ENCODE measurements at regions not wholly inside any gene's neighbourhood (a gene's known extent, or its start where the extent isn't known, plus 50 kb on each side); places are given as distances from the start of the nearest gene placed in this dataset.

GRCh38 chr5:174310243-174310642 lies 264.7 kb downstream of the NSG2 start:
- peaks cover 34% of the 10 kb centered on the region for H3K27me3 ChIP-seq (ENCODE audit: control insufficient read depth, insufficient read depth, low read length)
- no peak overlapping the region for H3K27ac ChIP-seq (ENCODE audit: low read length)
- DNase-seq = no peak
- H3K9me3 ChIP-seq (ENCODE audit: control insufficient read depth, low read depth, low read length) = peaks cover 3% of the 10 kb centered on the region
- WGBS (ENCODE audit: insufficient coverage, low lambda C conversion rate) = 17% methylated on average over 3 of the region's 10 CpGs
- H3K36me3 ChIP-seq (ENCODE audit: control insufficient read depth, insufficient read depth, low read length) = no peaks in the 10 kb centered on the region
- peaks cover 2% of the 10 kb centered on the region for H3K4me1 ChIP-seq (ENCODE audit: control insufficient read depth, insufficient read depth, low read length)
- no peak overlapping the region for H3K4me3 ChIP-seq (ENCODE audit: low read length)

DNA sequence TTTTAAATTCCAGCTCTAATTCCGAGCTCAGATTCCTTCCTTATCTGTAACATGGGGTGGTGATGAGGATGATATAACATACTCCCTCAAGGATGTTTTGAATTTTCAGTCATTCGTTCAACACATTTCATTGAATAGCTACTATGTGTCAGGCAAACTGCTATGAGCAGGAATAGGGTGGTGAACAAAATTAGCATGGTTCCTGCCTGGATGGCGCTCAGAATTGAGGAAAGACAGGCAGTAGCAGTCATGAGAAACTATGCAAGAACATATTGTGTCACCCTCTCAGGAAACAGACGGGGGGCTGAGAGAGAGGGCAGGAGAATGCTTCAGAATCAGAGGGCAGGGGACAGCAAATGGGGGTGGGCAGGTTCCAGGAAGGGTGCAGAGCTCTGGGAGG lies 265.2 kb downstream of the NSG2 start:
- DNase-seq = no peak
- Histone ChIP-seq H3K36me3 (ENCODE audit: control insufficient read depth, insufficient read depth, low read length) (no peaks in the 10 kb centered on the region), H3K4me1 (ENCODE audit: control insufficient read depth, insufficient read depth, low read length) (peaks cover 2% of the 10 kb centered on the region), H3K27me3 (ENCODE audit: control insufficient read depth, insufficient read depth, low read length) (peaks cover 34% of the 10 kb centered on the region), H3K9me3 (ENCODE audit: control insufficient read depth, low read depth, low read length) (peaks cover 3% of the 10 kb centered on the region), H3K4me3 (ENCODE audit: low read length) (no peak overlapping the region), H3K27ac (ENCODE audit: low read length) (no peak overlapping the region)
- WGBS (ENCODE audit: insufficient coverage, low lambda C conversion rate) = 61% methylated on average over 2 of the region's 4 CpGs

- peaks cover 2% of the 10 kb centered on the region for H3K4me1 ChIP-seq (ENCODE audit: control insufficient read depth, insufficient read depth, low read length)
- no peak overlapping the region for H3K4me3 ChIP-seq (ENCODE audit: low read length)
- no peak overlapping the region for H3K27ac ChIP-seq (ENCODE audit: low read length)
- WGBS (ENCODE audit: insufficient coverage, low lambda C conversion rate) = no CpG with 5 or more reads among the region's 17 CpGs
- DNase-seq = no peak
- H3K36me3 ChIP-seq (ENCODE audit: control insufficient read depth, insufficient read depth, low read length) = no peaks in the 10 kb centered on the region
- peaks cover 3% of the 10 kb centered on the region for H3K9me3 ChIP-seq (ENCODE audit: control insufficient read depth, low read depth, low read length)
- peaks cover 34% of the 10 kb centered on the region for H3K27me3 ChIP-seq (ENCODE audit: control insufficient read depth, insufficient read depth, low read length)
Measured at GRCh38 chr5:174311121-174311520, 265.6 kb downstream of the NSG2 start.

DNA sequence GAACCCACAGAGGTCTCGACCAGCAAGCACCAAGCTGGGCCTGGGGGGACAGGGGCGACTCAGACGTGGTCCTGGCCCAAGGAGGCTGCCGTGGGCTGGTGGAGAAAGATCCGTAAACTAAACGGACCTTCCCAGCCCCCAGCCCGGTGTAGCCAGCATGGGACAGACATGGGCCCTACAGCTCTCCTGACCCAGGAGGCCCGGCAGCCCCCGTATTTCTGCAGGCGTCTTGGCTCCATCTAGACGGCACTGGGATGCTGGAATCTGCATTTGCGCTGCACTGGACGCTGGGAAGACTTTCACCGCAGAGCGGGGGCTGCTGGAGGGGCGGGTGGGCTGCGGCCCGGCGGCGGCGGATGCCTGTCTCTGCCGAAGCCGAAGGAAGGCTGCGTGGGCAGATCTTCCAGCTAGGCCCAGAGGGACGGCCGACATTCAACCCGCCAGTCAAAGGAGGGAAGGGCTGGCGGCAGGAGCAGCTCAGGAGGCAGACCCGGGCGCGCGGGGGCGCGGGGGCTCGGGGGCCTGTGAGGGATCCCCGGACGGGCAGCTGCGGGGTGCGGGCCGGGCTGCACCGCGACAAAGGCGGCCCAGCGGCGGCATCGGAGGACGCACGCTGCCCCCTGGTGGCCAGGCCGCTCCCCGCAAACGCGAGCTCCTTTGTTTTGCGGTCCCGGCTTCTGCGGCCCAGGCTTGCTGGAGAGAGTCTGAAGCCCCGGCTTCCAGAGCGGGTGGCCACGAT lies 266.2 kb downstream of the NSG2 start:
- H3K27me3 ChIP-seq (ENCODE audit: control insufficient read depth, insufficient read depth, low read length) = peaks cover 34% of the 10 kb centered on the region
- H3K4me1 ChIP-seq (ENCODE audit: control insufficient read depth, insufficient read depth, low read length) = peaks cover 2% of the 10 kb centered on the region
- H3K27ac ChIP-seq (ENCODE audit: low read length) = no peak overlapping the region
- DNase-seq = peak; percentile 41 to 47
- no peaks in the 10 kb centered on the region for H3K36me3 ChIP-seq (ENCODE audit: control insufficient read depth, insufficient read depth, low read length)
- no peak overlapping the region for H3K4me3 ChIP-seq (ENCODE audit: low read length)
- no CpG with 5 or more reads among the region's 58 CpGs for WGBS (ENCODE audit: insufficient coverage, low lambda C conversion rate)
- H3K9me3 ChIP-seq (ENCODE audit: control insufficient read depth, low read depth, low read length) = peaks cover 3% of the 10 kb centered on the region

DNA sequence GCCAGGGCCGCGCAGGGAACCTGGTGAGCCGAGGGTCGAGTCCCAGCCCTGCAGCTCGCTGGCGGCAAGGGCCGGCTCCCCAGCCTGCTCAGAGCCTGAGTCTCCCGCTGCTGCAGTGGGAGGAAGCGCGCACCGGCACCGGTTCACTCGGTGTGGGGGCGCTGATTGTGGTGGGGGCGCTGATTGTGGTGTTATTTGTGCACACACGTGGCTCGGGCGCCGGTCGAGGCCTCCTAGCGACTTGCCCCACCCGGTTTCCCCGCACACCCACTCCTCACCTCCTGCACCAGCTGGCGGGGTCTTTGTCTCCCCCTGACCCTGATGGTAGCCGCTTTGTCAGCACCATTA lies 266.7 kb downstream of the NSG2 start:
- H3K4me1 ChIP-seq (ENCODE audit: control insufficient read depth, insufficient read depth, low read length) = peaks cover 2% of the 10 kb centered on the region
- no peak overlapping the region for H3K27ac ChIP-seq (ENCODE audit: low read length)
- no CpG with 5 or more reads among the region's 25 CpGs for WGBS (ENCODE audit: insufficient coverage, low lambda C conversion rate)
- no peaks in the 10 kb centered on the region for H3K36me3 ChIP-seq (ENCODE audit: control insufficient read depth, insufficient read depth, low read length)
- no peak overlapping the region for H3K4me3 ChIP-seq (ENCODE audit: low read length)
- H3K9me3 ChIP-seq (ENCODE audit: control insufficient read depth, low read depth, low read length) = peaks cover 3% of the 10 kb centered on the region
- no peak for DNase-seq
- H3K27me3 ChIP-seq (ENCODE audit: control insufficient read depth, insufficient read depth, low read length) = peaks cover 34% of the 10 kb centered on the region

DNA sequence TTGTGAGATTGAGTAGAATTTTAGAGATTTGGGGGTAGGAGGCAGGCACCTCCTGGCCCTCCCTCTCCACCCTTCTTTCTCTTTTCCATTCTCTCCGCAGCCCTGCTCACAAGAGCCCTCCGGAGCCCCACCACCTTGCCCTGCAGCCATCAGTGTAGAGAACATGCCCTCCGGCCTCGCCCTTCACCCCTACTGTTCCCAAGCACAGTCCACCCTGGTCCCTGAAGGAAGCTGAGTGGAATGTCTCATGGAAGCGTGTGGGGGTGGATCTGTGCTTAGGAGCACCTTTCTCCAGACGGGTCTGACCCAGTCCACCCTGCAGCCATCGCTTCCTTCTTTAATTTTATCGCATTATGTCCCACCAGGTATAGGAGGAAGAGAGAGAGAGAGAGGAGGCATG lies 267.1 kb downstream of the NSG2 start:
- H3K27me3 ChIP-seq (ENCODE audit: control insufficient read depth, insufficient read depth, low read length) = peaks cover 38% of the 10 kb centered on the region
- peaks cover 2% of the 10 kb centered on the region for H3K4me1 ChIP-seq (ENCODE audit: control insufficient read depth, insufficient read depth, low read length)
- H3K9me3 ChIP-seq (ENCODE audit: control insufficient read depth, low read depth, low read length) = peaks cover 3% of the 10 kb centered on the region
- H3K4me3 ChIP-seq (ENCODE audit: low read length) = no peak overlapping the region
- 90% methylated on average over 3 of the region's 8 CpGs for WGBS (ENCODE audit: insufficient coverage, low lambda C conversion rate)
- no peaks in the 10 kb centered on the region for H3K36me3 ChIP-seq (ENCODE audit: control insufficient read depth, insufficient read depth, low read length)
- no peak overlapping the region for H3K27ac ChIP-seq (ENCODE audit: low read length)
- no peak for DNase-seq

DNA sequence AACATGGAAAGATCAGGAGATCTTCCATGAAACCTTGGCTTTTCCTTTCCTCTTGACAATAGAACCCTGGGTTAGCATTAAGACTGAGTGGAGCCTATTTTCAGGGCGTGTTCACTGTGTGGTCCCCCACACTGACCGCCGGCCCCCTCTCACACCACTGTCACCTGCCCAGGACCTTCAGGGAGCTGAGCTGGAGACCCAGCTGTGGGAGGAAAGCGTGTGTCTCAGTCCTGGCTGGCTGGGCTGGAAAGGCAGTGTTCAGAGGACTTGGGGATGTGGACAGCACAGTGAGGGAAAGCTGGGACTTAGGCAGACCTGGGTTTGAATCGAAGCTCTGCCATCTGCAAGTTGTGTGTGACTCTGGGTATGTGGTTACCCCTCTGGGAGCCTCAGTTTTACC lies 268.1 kb downstream of the NSG2 start:
- peaks cover 2% of the 10 kb centered on the region for H3K4me1 ChIP-seq (ENCODE audit: control insufficient read depth, insufficient read depth, low read length)
- H3K36me3 ChIP-seq (ENCODE audit: control insufficient read depth, insufficient read depth, low read length) = no peaks in the 10 kb centered on the region
- DNase-seq = no peak
- no peak overlapping the region for H3K4me3 ChIP-seq (ENCODE audit: low read length)
- H3K9me3 ChIP-seq (ENCODE audit: control insufficient read depth, low read depth, low read length) = peaks cover 3% of the 10 kb centered on the region
- H3K27me3 ChIP-seq (ENCODE audit: control insufficient read depth, insufficient read depth, low read length) = peaks cover 38% of the 10 kb centered on the region
- no CpG with 5 or more reads among the region's 5 CpGs for WGBS (ENCODE audit: insufficient coverage, low lambda C conversion rate)
- H3K27ac ChIP-seq (ENCODE audit: low read length) = no peak overlapping the region

GRCh38 chr5:174314261-174314660 lies 268.8 kb downstream of the NSG2 start:
- no peak overlapping the region for H3K4me3 ChIP-seq (ENCODE audit: low read length)
- H3K27ac ChIP-seq (ENCODE audit: low read length) = no peak overlapping the region
- H3K4me1 ChIP-seq (ENCODE audit: control insufficient read depth, insufficient read depth, low read length) = peaks cover 2% of the 10 kb centered on the region
- no CpG with 5 or more reads among the region's 9 CpGs for WGBS (ENCODE audit: insufficient coverage, low lambda C conversion rate)
- H3K27me3 ChIP-seq (ENCODE audit: control insufficient read depth, insufficient read depth, low read length) = peaks cover 38% of the 10 kb centered on the region
- peaks cover 3% of the 10 kb centered on the region for H3K9me3 ChIP-seq (ENCODE audit: control insufficient read depth, low read depth, low read length)
- no peak for DNase-seq
- no peaks in the 10 kb centered on the region for H3K36me3 ChIP-seq (ENCODE audit: control insufficient read depth, insufficient read depth, low read length)

DNA sequence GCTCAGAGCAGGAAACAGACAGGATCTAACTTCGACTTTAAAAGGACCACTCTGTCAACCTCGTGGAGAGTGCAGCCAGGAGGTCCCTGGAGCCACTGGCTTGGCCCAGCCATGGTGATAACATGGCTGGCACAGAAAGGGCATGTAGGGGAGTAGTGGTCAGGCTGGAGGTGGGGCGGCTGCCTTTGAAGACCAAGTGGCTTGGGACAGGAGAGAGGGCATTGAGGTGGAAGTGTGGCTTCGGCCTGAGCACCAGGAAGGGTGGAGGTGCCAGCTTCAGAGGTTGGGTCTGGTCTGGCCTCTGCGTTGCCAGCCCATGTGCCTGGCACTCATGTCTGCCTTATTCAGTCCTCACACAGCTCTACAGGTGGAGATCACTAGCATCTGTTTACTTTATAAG lies 270.0 kb downstream of the NSG2 start:
- Histone ChIP-seq H3K9me3 (ENCODE audit: control insufficient read depth, low read depth, low read length) (peaks cover 3% of the 10 kb centered on the region), H3K4me1 (ENCODE audit: control insufficient read depth, insufficient read depth, low read length) (peaks cover 2% of the 10 kb centered on the region), H3K4me3 (ENCODE audit: low read length) (no peak overlapping the region), H3K36me3 (ENCODE audit: control insufficient read depth, insufficient read depth, low read length) (no peaks in the 10 kb centered on the region), H3K27me3 (ENCODE audit: control insufficient read depth, insufficient read depth, low read length) (peaks cover 43% of the 10 kb centered on the region), H3K27ac (ENCODE audit: low read length) (no peak overlapping the region)
- no peak for DNase-seq
- WGBS (ENCODE audit: insufficient coverage, low lambda C conversion rate) = no CpG with 5 or more reads among the region's 5 CpGs

- no peak for DNase-seq
- Histone ChIP-seq H3K9me3 (ENCODE audit: control insufficient read depth, low read depth, low read length) (peaks cover 3% of the 10 kb centered on the region), H3K36me3 (ENCODE audit: control insufficient read depth, insufficient read depth, low read length) (no peaks in the 10 kb centered on the region), H3K27ac (ENCODE audit: low read length) (no peak overlapping the region), H3K27me3 (ENCODE audit: control insufficient read depth, insufficient read depth, low read length) (peaks cover 39% of the 10 kb centered on the region), H3K4me3 (ENCODE audit: low read length) (no peak overlapping the region), H3K4me1 (ENCODE audit: control insufficient read depth, insufficient read depth, low read length) (peaks cover 2% of the 10 kb centered on the region)
- WGBS (ENCODE audit: insufficient coverage, low lambda C conversion rate) = no CpG with 5 or more reads among the region's 17 CpGs
Measured at GRCh38 chr5:174315871-174316270, 270.4 kb downstream of the NSG2 start.

GRCh38 chr5:174316326-174316725 lies 270.8 kb downstream of the NSG2 start:
- no peak for DNase-seq
- no peak overlapping the region for H3K27ac ChIP-seq (ENCODE audit: low read length)
- H3K9me3 ChIP-seq (ENCODE audit: control insufficient read depth, low read depth, low read length) = peaks cover 3% of the 10 kb centered on the region
- no peaks in the 10 kb centered on the region for H3K36me3 ChIP-seq (ENCODE audit: control insufficient read depth, insufficient read depth, low read length)
- WGBS (ENCODE audit: insufficient coverage, low lambda C conversion rate) = no CpG with 5 or more reads among the region's 6 CpGs
- no peak overlapping the region for H3K4me3 ChIP-seq (ENCODE audit: low read length)
- H3K27me3 ChIP-seq (ENCODE audit: control insufficient read depth, insufficient read depth, low read length) = peaks cover 37% of the 10 kb centered on the region
- H3K4me1 ChIP-seq (ENCODE audit: control insufficient read depth, insufficient read depth, low read length) = peaks cover 2% of the 10 kb centered on the region
